Uterus (tissue), 2 donors: ENCODE measurements at regions not wholly inside any gene's neighbourhood (a gene's known extent, or its start where the extent isn't known, plus 50 kb on each side); places are given as distances from the start of the nearest gene placed in this dataset.

Source experiments
- POLR2A ChIP-seq, 2 donors: fragments of 450-650 bp; IDR thresholded peaks; one replicate each; pipeline ENCODE4 v1.6.1; 2016; ENCODE audit warnings: antibody characterized with exemption in 2 of 2, mild to moderate bottlenecking in 1 of 2, moderate library complexity in 1 of 2
- TF ChIP-seq, protein P1 (sequence below), 4 experiments: fragments of 200-600 bp in 2 of 4; fragments of 450-650 bp in 2 of 4; sonication (generic) in 2 of 4; IDR thresholded peaks; one replicate each; pipeline ENCODE4 v1.5.1; 2016 to 2019; ENCODE audit warnings: antibody characterized with exemption in 4 of 4, mild to moderate bottlenecking in 2 of 4, moderate library complexity in 1 of 4

DNA sequence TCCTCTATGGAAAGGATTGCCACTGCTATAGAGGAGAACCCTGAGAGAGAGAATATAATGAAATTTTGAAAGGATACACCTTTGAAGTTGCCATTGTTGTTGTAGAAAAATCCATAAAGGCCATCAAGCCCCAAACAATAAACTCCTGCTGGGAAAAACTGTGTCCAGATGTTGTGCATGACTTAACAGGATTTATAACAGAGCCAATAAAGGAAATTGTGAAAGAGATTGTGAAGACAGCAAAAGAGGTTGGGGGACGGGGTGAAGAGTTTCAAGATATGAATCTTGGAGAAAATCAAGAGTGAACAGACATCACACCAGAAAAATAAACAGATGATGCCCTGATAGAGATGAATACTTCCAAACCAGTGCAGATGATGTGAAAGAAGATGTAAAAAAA, 396.4 kb downstream of the BCKDHB start:
- TF ChIP-seq, protein P1, sequence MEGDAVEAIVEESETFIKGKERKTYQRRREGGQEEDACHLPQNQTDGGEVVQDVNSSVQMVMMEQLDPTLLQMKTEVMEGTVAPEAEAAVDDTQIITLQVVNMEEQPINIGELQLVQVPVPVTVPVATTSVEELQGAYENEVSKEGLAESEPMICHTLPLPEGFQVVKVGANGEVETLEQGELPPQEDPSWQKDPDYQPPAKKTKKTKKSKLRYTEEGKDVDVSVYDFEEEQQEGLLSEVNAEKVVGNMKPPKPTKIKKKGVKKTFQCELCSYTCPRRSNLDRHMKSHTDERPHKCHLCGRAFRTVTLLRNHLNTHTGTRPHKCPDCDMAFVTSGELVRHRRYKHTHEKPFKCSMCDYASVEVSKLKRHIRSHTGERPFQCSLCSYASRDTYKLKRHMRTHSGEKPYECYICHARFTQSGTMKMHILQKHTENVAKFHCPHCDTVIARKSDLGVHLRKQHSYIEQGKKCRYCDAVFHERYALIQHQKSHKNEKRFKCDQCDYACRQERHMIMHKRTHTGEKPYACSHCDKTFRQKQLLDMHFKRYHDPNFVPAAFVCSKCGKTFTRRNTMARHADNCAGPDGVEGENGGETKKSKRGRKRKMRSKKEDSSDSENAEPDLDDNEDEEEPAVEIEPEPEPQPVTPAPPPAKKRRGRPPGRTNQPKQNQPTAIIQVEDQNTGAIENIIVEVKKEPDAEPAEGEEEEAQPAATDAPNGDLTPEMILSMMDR (IDR thresholded peaks at IDR 0.05): no peak
- TF ChIP-seq POLR2A (IDR thresholded peaks at IDR 0.05): no peak
